H1 (cell line): ENCODE measurements at regions not wholly inside any gene's neighbourhood (a gene's known extent, or its start where the extent isn't known, plus 50 kb on each side); places are given as distances from the start of the nearest gene placed in this dataset.

Experiments
- CTCF ChIA-PET: fragments of 300-600 bp; sonication (Branson Sonifier 250); formaldehyde crosslinking; loops from one replicate; lab custom pipeline; 2021; ENCODE audit not compliant: partially characterized antibody; lab: Charles Lee
- POLR2A ChIA-PET: fragments of 300-600 bp; sonication (Branson Sonifier 250); formaldehyde crosslinking; loops from one replicate; lab custom pipeline; 2021; ENCODE audit warnings: inconsistent platforms; ENCODE audit not compliant: partially characterized antibody; lab: Charles Lee
- DNase-seq, 2 experiments: peaks; one replicate each; pipeline versions ENCODE4 v3.0.0 to v3.0.0-alpha.2; 2010 to 2022; ENCODE audit warnings: low spot score in 2 of 2, low read depth in 1 of 2, mixed read lengths in 1 of 2
- FAIRE-seq: peaks from 2 replicates; lab custom pipeline; 2011; peaks lifted over from hg19 to GRCh38; lab: Jason Lieb, UNC
- H2AFZ ChIP-seq: 2 replicates; pipeline ENCODE4 v1.8.1; 2012; ENCODE audit warnings: low read length, inconsistent platforms
- H2AK5ac ChIP-seq: 2 replicates; pipeline ENCODE4 v1.6.1; 2013; ENCODE audit warnings: low read depth, low read length
- H2BK120ac ChIP-seq: replicated peaks from 2 replicates; pipeline ENCODE3; 2013; ENCODE audit warnings: low read depth, low read length, inconsistent platforms
- H2BK12ac ChIP-seq: 2 replicates; pipeline ENCODE4 v1.6.1; 2013; ENCODE audit warnings: low read depth, low read length
- H2BK15ac ChIP-seq: 2 replicates; pipeline ENCODE4 v1.6.1; 2013; ENCODE audit warnings: low read length
- H2BK20ac ChIP-seq: 2 replicates; pipeline ENCODE4 v1.6.1; 2013; ENCODE audit warnings: low read length
- H2BK5ac ChIP-seq: 2 replicates; pipeline ENCODE4 v1.6.1; 2013; ENCODE audit warnings: low read depth, low read length
- H3K14ac ChIP-seq: 2 replicates; pipeline ENCODE4 v1.6.1; 2013; ENCODE audit warnings: inconsistent platforms; ENCODE audit not compliant: insufficient read length
- H3K18ac ChIP-seq: 2 replicates; pipeline ENCODE4 v1.6.1; 2013; ENCODE audit warnings: low read length; ENCODE audit errors: extremely low read depth
- H3K23ac ChIP-seq: 2 replicates; pipeline ENCODE4 v1.6.1; 2013; ENCODE audit warnings: inconsistent platforms; ENCODE audit not compliant: insufficient read length
- H3K23me2 ChIP-seq: 2 replicates; pipeline ENCODE4 v1.6.1; 2013; ENCODE audit warnings: low read depth, low read length
- H3K27ac ChIP-seq: 2 replicates; pipeline ENCODE4 v1.6.1; 2011; ENCODE audit warnings: low read depth, low read length, inconsistent platforms
- H3K27me3 ChIP-seq, 4 experiments: replicated peaks in 1 of 4; 1 replicate in 1 of 4; 2 replicates in 3 of 4; pipeline versions ENCODE4 v1.6.1 to v1.8.1; 2011 to 2013; ENCODE audit warnings: low read length in 3 of 4, mild to moderate bottlenecking in 3 of 4, inconsistent platforms in 2 of 4, mixed read lengths in 2 of 4, moderate library complexity in 1 of 4; ENCODE audit not compliant: control insufficient read depth in 3 of 4, insufficient read depth in 3 of 4; ENCODE audit errors: extremely low read depth in 1 of 4
- H3K36me3 ChIP-seq, 4 experiments: 2 replicates each; pipeline versions ENCODE4 v1.6.1 to v1.8.1; 2011 to 2013; ENCODE audit warnings: mild to moderate bottlenecking in 4 of 4, low read length in 3 of 4, moderate library complexity in 2 of 4, control low read depth in 1 of 4, inconsistent platforms in 1 of 4; ENCODE audit not compliant: insufficient read depth in 4 of 4, control insufficient read depth in 2 of 4
- H3K4ac ChIP-seq: replicated peaks from 2 replicates; pipeline ENCODE3; 2013; ENCODE audit warnings: low read length, low read depth, mixed read lengths, inconsistent platforms; ENCODE audit not compliant: insufficient read length
- H3K4me1 ChIP-seq, 4 experiments: replicated peaks in 1 of 4; 1 replicate in 1 of 4; 2 replicates in 3 of 4; pipeline versions ENCODE4 v1.6.1 to v1.8.1; 2011 to 2013; ENCODE audit warnings: low read length in 3 of 4, inconsistent platforms in 2 of 4, mixed read lengths in 1 of 4; ENCODE audit not compliant: insufficient read depth in 4 of 4, control insufficient read depth in 3 of 4
- H3K4me2 ChIP-seq, 2 experiments: 2 replicates each; pipeline versions ENCODE4 v1.6.1 to v1.8.1; 2011 to 2013; ENCODE audit warnings: low read depth in 2 of 2, low read length in 2 of 2, control low read depth in 1 of 2, inconsistent platforms in 1 of 2, mild to moderate bottlenecking in 1 of 2; ENCODE audit not compliant: insufficient read depth in 1 of 2
- H3K4me3 ChIP-seq, 4 experiments: fragments of 200-600, 300-600 bp in 1 of 4; sonication (generic), shearing (Covaris generic), sonication (Bioruptor Twin) in 1 of 4; 2 replicates each; pipeline versions ENCODE4 v1.5.1 to v1.8.1; 2011 to 2016; ENCODE audit warnings: low read length in 4 of 4, low read depth in 3 of 4, control low read depth in 2 of 4, inconsistent platforms in 2 of 4, mild to moderate bottlenecking in 2 of 4, mixed read lengths in 1 of 4, moderate library complexity in 1 of 4; ENCODE audit not compliant: insufficient read depth in 2 of 4; ENCODE audit errors: extremely low read depth in 1 of 4
- H3K56ac ChIP-seq: replicated peaks from 2 replicates; pipeline ENCODE3; 2013; ENCODE audit warnings: low read depth, mild to moderate bottlenecking, mixed read lengths, low read length, inconsistent platforms; ENCODE audit not compliant: insufficient read length
- H3K79me1 ChIP-seq: 2 replicates; pipeline ENCODE4 v1.6.1; 2013; ENCODE audit warnings: low read depth, low read length, control low read depth
- H3K79me2 ChIP-seq, 2 experiments: 2 replicates each; pipeline versions ENCODE4 v1.6.1 to v1.8.1; 2012 to 2013; ENCODE audit warnings: low read length in 2 of 2, mild to moderate bottlenecking in 2 of 2, inconsistent platforms in 1 of 2; ENCODE audit not compliant: insufficient read depth in 2 of 2, control insufficient read depth in 1 of 2
- H3K9ac ChIP-seq, 4 experiments: replicated peaks in 1 of 4; 1 replicate in 1 of 4; 2 replicates in 3 of 4; pipeline versions ENCODE4 v1.6.1 to v1.8.1; 2011 to 2013; ENCODE audit warnings: low read depth in 3 of 4, low read length in 3 of 4, control low read depth in 2 of 4, mild to moderate bottlenecking in 2 of 4, moderate library complexity in 2 of 4, inconsistent platforms in 1 of 4; ENCODE audit errors: extremely low read depth in 1 of 4
- H3K9me3 ChIP-seq, 2 experiments: 2 replicates each; pipeline versions ENCODE4 v1.6.1 to v1.8.1; 2012 to 2013; ENCODE audit warnings: mild to moderate bottlenecking in 2 of 2, moderate library complexity in 2 of 2, control low read depth in 1 of 2, inconsistent platforms in 1 of 2, low read depth in 1 of 2, low read length in 1 of 2, mixed read lengths in 1 of 2; ENCODE audit not compliant: insufficient read depth in 2 of 2
- H4K20me1 ChIP-seq, 2 experiments: replicated peaks in 1 of 2; 2 replicates each; pipeline versions ENCODE3 to v1.8.1; 2011 to 2013; ENCODE audit warnings: inconsistent platforms in 2 of 2, low read length in 2 of 2, mild to moderate bottlenecking in 1 of 2; ENCODE audit not compliant: insufficient read depth in 2 of 2, control insufficient read depth in 1 of 2
- H4K5ac ChIP-seq: 2 replicates; pipeline ENCODE4 v1.6.1; 2013; ENCODE audit warnings: low read length, low read depth, mixed read lengths, inconsistent platforms; ENCODE audit not compliant: insufficient read length
- H4K8ac ChIP-seq: 2 replicates; pipeline ENCODE4 v1.8.0; 2013; ENCODE audit warnings: mild to moderate bottlenecking, moderate library complexity, low read length, inconsistent platforms; ENCODE audit not compliant: insufficient read depth; ENCODE audit errors: extremely low read depth
- H4K91ac ChIP-seq: replicated peaks from 2 replicates; pipeline ENCODE3; 2013; ENCODE audit warnings: low read length, mixed read lengths, inconsistent platforms; ENCODE audit not compliant: insufficient read length
- CHD1 ChIP-seq: IDR thresholded peaks from 2 replicates; pipeline ENCODE4 v1.6.1; 2012; ENCODE audit warnings: low read depth, low read length, improper control_type of control experiment
- CREB1 ChIP-seq: IDR thresholded peaks from 2 replicates; pipeline ENCODE4 v1.6.1; 2012; ENCODE audit warnings: inconsistent platforms
- CTBP2 ChIP-seq: IDR thresholded peaks from 2 replicates; pipeline ENCODE4 v1.7.0; 2011; ENCODE audit warnings: borderline replicate concordance, mild to moderate bottlenecking, moderate library complexity, mixed read lengths, low read length; ENCODE audit not compliant: insufficient read depth, insufficient read length
- CTCF ChIP-seq, 3 experiments: IDR thresholded peaks; 1 replicate in 2 of 3; 2 replicates in 1 of 3; pipeline versions ENCODE4 v1.5.1 to v1.6.1; 2011; ENCODE audit warnings: low read length in 3 of 3, mild to moderate bottlenecking in 3 of 3, inconsistent platforms in 2 of 3, low read depth in 1 of 3, moderate library complexity in 1 of 3; ENCODE audit not compliant: insufficient read depth in 1 of 3; ENCODE audit errors: control extremely low read depth in 1 of 3
- EGR1 ChIP-seq: IDR thresholded peaks from 2 replicates; pipeline ENCODE4 v1.6.1; 2011; ENCODE audit warnings: low read depth, low read length, borderline replicate concordance
- FOSL1 ChIP-seq: IDR thresholded peaks from 2 replicates; pipeline ENCODE4 v1.6.1; 2011; ENCODE audit warnings: mild to moderate bottlenecking, low read depth, low read length, moderate library complexity; ENCODE audit not compliant: insufficient read depth
- KDM5A ChIP-seq: fragments of 200-600 bp; IDR thresholded peaks from 2 replicates; pipeline ENCODE4 v1.7.1; 2012; ENCODE audit warnings: mild to moderate bottlenecking, low read length, inconsistent platforms, mixed read lengths
- POU5F1 ChIP-seq: IDR thresholded peaks from 2 replicates; pipeline ENCODE4 v1.6.1; 2011; ENCODE audit warnings: low read depth, mild to moderate bottlenecking, low read length, moderate library complexity
- RFX5 ChIP-seq: IDR thresholded peaks from 2 replicates; pipeline ENCODE4 v1.6.1; 2011; ENCODE audit warnings: low read depth, low read length, improper control_type of control experiment, borderline replicate concordance
- SIX5 ChIP-seq: IDR thresholded peaks from 2 replicates; pipeline ENCODE4 v1.6.1; 2011; ENCODE audit warnings: mild to moderate bottlenecking, low read depth, low read length
- YY1 ChIP-seq: IDR thresholded peaks from 2 replicates; pipeline ENCODE4 v1.6.1; 2011; ENCODE audit warnings: low read depth, mild to moderate bottlenecking, low read length
- WGBS, 2 experiments: shearing (Covaris generic) in 1 of 2; methylation state at CpG; one replicate each; pipeline versions ENCODE4 v1.1.6 to v1.1.7; 2013 to 2015; ENCODE audit warnings: low lambda C conversion rate in 2 of 2, mixed read lengths in 2 of 2, inconsistent platforms in 1 of 2, low coverage in 1 of 2, missing lambda C conversion rate in 1 of 2; ENCODE audit not compliant: insufficient replicate concordance in 2 of 2, insufficient coverage in 1 of 2, insufficient read length in 1 of 2; ENCODE audit errors: extremely low coverage in 1 of 2, missing lambda C conversion rate in 1 of 2; 5-methylcytosine and 5-hydroxymethylcytosine counted together

GRCh38 chr10:110408943-110409342 is 88.8 kb upstream of the DUSP5 start:
- H2AFZ ChIP-seq = no peak overlapping the region
- no peaks in the 10 kb centered on the region for H3K27me3 ChIP-seq
- H4K5ac ChIP-seq = no peak overlapping the region
- no peak overlapping the region for H3K4me3 ChIP-seq
- H3K56ac ChIP-seq = no peak overlapping the region
- H3K14ac ChIP-seq = no peak overlapping the region
- 78% methylated on average over 8 of the region's 8 CpGs; no CpG with 5 or more reads in 1 of the 2 experiments for whole genome bisulfite sequencing, 2 experiments
- no peaks in the 10 kb centered on the region for H4K20me1 ChIP-seq
- H2BK20ac ChIP-seq = no peak overlapping the region
- H4K8ac ChIP-seq = no peak overlapping the region
- no peak overlapping the region for H2AK5ac ChIP-seq
- no peak overlapping the region for H3K9ac ChIP-seq
- H3K18ac ChIP-seq = no peak overlapping the region
- no peak overlapping the region for H2BK15ac ChIP-seq
- no peak overlapping the region for H2BK120ac ChIP-seq
- ChIA-PET CTCF (interaction anchor here (0.6 to 5.1 kb wide), 5 partner anchors 8 to 73 kb away, joined by 3 to 31 read pairs (median 5); no protein-coding TSS in a partner anchor), POLR2A (no interaction called here)
- H3K79me1 ChIP-seq = no peaks in the 10 kb centered on the region
- no peak overlapping the region for H2BK5ac ChIP-seq
- no peaks in the 10 kb centered on the region for H3K36me3 ChIP-seq
- H3K4ac ChIP-seq = no peak overlapping the region
- no peak for DNase-seq
- no peaks in the 10 kb centered on the region for H3K9me3 ChIP-seq
- no peak overlapping the region for H3K4me2 ChIP-seq
- no peak overlapping the region for H3K27ac ChIP-seq
- no peaks in the 10 kb centered on the region for H3K79me2 ChIP-seq
- no peak overlapping the region for H3K23ac ChIP-seq
- peak overlapping the region; percentile 14; the same call in 1 of the 2 replicates for H2BK12ac ChIP-seq
- H3K4me1 ChIP-seq = peaks cover 0 to 7% (median 3%) of the 10 kb centered on the region in 4 experiments; a peak in 6 of 7 replicates
- no peak overlapping the region for H4K91ac ChIP-seq
- H3K23me2 ChIP-seq = no peaks in the 10 kb centered on the region
- no peak for FAIRE-seq
- TF ChIP-seq CREB1 = no peak
- TF ChIP-seq CTBP2 = no peak
- no peak for TF ChIP-seq RFX5
- TF ChIP-seq YY1 = no peak
- TF ChIP-seq FOSL1 = no peak
- TF ChIP-seq SIX5 = no peak
- TF ChIP-seq EGR1 = no peak
- no peak for TF ChIP-seq KDM5A
- TF ChIP-seq CTCF (IDR thresholded peaks at IDR 0.05; ENCODE audit: control extremely low read depth in 1 of 3, insufficient read depth in 1 of 3, low read depth in 1 of 3, low read length in 3 of 3) = no peak
- TF ChIP-seq CHD1 = no peak
- no peak for TF ChIP-seq POU5F1
